Thyroid gland (tissue), 4 donors: ENCODE measurements at regions not wholly inside any gene's neighbourhood (a gene's known extent, or its start where the extent isn't known, plus 50 kb on each side); places are given as distances from the start of the nearest gene placed in this dataset.

Source experiments
- DNase-seq, 2 donors: peaks; one replicate each; pipeline ENCODE4 v3.0.0-alpha.2; 2019
- H3K27ac ChIP-seq, 3 donors: fragments of 200-600 bp; sonication (generic); 1 replicate in 2 of 3; 2 replicates in 1 of 3; pipeline ENCODE4 v1.5.1; 2016 to 2019; ENCODE audit warnings: mild to moderate bottlenecking in 1 of 3, moderate library complexity in 1 of 3
- H3K27me3 ChIP-seq: fragments of 200-600 bp; sonication (generic); one replicate; pipeline ENCODE4 v1.5.1; 2019
- H3K36me3 ChIP-seq, 2 donors: fragments of 200-600 bp; sonication (generic); one replicate each; pipeline ENCODE4 v1.5.1; 2016 to 2019
- H3K4me1 ChIP-seq, 2 donors: fragments of 200-600 bp; sonication (generic); one replicate each; pipeline ENCODE4 v1.5.1; 2017 to 2019
- H3K4me3 ChIP-seq, 3 donors: fragments of 200-600 bp; sonication (generic); replicated peaks in 1 of 3; 1 replicate in 2 of 3; 2 replicates in 1 of 3; pipeline ENCODE4 v1.5.1; 2016; ENCODE audit warnings: mild to moderate bottlenecking in 1 of 3
- H3K9me3 ChIP-seq: fragments of 200-600 bp; sonication (generic); one replicate; pipeline ENCODE4 v1.5.1; 2017
- POLR2A ChIP-seq, 2 donors: fragments of 450-650 bp; IDR thresholded peaks; one replicate each; pipeline ENCODE4 v1.6.1; 2017; ENCODE audit warnings: antibody characterized with exemption in 2 of 2, mild to moderate bottlenecking in 2 of 2, moderate library complexity in 1 of 2
- WGBS, 2 donors: methylation state at CpG; one replicate each; pipeline ENCODE4 v1.1.5; 2017; 5-methylcytosine and 5-hydroxymethylcytosine counted together
- intact Hi-C: fragments of 100-400 bp; cut with DNase I; formaldehyde crosslinking; loops from one replicate; pipeline ENCODE4 v1.15.1; 2023
- TF ChIP-seq, protein P1 (sequence below), 6 experiments: fragments of 200-600 bp in 3 of 6; fragments of 450-650 bp in 3 of 6; sonication (generic) in 3 of 6; IDR thresholded peaks; one replicate each; pipeline ENCODE4 v1.5.1; 2016 to 2019; ENCODE audit warnings: antibody characterized with exemption in 6 of 6, mild to moderate bottlenecking in 2 of 6, inconsistent platforms in 1 of 6, moderate library complexity in 1 of 6

- Histone ChIP-seq H3K9me3 (no peaks in the 10 kb centered on the region), H3K27ac (no peak overlapping the region), H3K4me1 (no peaks in the 10 kb centered on the region), H3K36me3 (no peaks in the 10 kb centered on the region), H3K27me3 (no peaks in the 10 kb centered on the region), H3K4me3 (no peak overlapping the region)
- 71 to 80% methylated on average over 2 of the region's 2 CpGs for WGBS, 2 donors
- no peak for DNase-seq
- intact Hi-C loops = no loop called here
- TF ChIP-seq, protein P1, sequence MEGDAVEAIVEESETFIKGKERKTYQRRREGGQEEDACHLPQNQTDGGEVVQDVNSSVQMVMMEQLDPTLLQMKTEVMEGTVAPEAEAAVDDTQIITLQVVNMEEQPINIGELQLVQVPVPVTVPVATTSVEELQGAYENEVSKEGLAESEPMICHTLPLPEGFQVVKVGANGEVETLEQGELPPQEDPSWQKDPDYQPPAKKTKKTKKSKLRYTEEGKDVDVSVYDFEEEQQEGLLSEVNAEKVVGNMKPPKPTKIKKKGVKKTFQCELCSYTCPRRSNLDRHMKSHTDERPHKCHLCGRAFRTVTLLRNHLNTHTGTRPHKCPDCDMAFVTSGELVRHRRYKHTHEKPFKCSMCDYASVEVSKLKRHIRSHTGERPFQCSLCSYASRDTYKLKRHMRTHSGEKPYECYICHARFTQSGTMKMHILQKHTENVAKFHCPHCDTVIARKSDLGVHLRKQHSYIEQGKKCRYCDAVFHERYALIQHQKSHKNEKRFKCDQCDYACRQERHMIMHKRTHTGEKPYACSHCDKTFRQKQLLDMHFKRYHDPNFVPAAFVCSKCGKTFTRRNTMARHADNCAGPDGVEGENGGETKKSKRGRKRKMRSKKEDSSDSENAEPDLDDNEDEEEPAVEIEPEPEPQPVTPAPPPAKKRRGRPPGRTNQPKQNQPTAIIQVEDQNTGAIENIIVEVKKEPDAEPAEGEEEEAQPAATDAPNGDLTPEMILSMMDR (IDR thresholded peaks at IDR 0.05) = no peak
- TF ChIP-seq POLR2A (IDR thresholded peaks at IDR 0.05) = no peak
Observed at GRCh38 chr1:164949771-164950471, 390.9 kb downstream of the PBX1 start.

- no peak for TF ChIP-seq POLR2A (IDR thresholded peaks at IDR 0.05)
- TF ChIP-seq, protein P1 (IDR thresholded peaks at IDR 0.05) = no peak
- no peak overlapping the region for H3K4me3 ChIP-seq
- H3K27ac ChIP-seq = no peak overlapping the region
- H3K27me3 ChIP-seq = no peaks in the 10 kb centered on the region
- WGBS, 2 donors = 30 to 75% methylated on average over 1 of the region's 1 CpG
- no peak for DNase-seq
- intact Hi-C loops = no loop called here
- H3K36me3 ChIP-seq = no peaks in the 10 kb centered on the region
- no peaks in the 10 kb centered on the region for H3K9me3 ChIP-seq
- H3K4me1 ChIP-seq = no peaks in the 10 kb centered on the region
Observed at GRCh38 chr1:164948101-164948500, 389.1 kb downstream of the PBX1 start.

GRCh38 chr1:164937291-164937690, 378.3 kb downstream of the PBX1 start:
- Histone ChIP-seq H3K27me3 (no peaks in the 10 kb centered on the region), H3K27ac (no peak overlapping the region), H3K4me3 (no peak overlapping the region), H3K9me3 (no peaks in the 10 kb centered on the region), H3K4me1 (no peaks in the 10 kb centered on the region), H3K36me3 (no peaks in the 10 kb centered on the region)
- WGBS, 2 donors = 52 to 55% methylated on average over 2 of the region's 2 CpGs
- no peak for DNase-seq
- TF ChIP-seq, protein P1 (IDR thresholded peaks at IDR 0.05) = no peak
- no peak for TF ChIP-seq POLR2A (IDR thresholded peaks at IDR 0.05)
- intact Hi-C loops = no loop called here

DNA sequence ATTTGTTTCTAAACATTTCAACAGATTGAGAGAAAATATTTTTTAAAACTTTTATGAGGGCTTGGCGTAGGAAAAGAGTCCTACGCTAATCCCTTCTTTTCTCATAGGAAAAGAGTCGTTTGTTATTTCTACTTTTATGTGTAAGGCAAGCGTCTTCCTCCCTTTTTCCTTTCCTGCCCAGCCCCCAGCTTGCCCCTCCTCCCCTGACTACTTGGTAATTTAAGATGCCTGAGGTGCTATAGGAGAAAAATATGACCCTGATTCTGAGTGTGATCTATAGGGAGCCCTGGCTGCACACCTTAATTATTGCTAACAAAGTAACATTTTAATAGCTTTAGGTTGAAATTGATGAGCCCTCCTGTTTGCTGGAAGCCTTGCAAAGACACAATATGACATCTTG, 373.6 kb downstream of the PBX1 start:
- TF ChIP-seq, protein P1 (IDR thresholded peaks at IDR 0.05) = no peak
- no peak for TF ChIP-seq POLR2A (IDR thresholded peaks at IDR 0.05)
- Histone ChIP-seq H3K27me3 (no peaks in the 10 kb centered on the region), H3K4me3 (no peak overlapping the region), H3K9me3 (no peaks in the 10 kb centered on the region), H3K4me1 (no peaks in the 10 kb centered on the region), H3K36me3 (no peaks in the 10 kb centered on the region), H3K27ac (no peak overlapping the region)
- intact Hi-C loops = no loop called here
- 47 to 62% methylated on average over 4 of the region's 4 CpGs for WGBS, 2 donors
- DNase-seq = no peak

- WGBS, 2 donors = 91 to 95% methylated on average over 1 of the region's 1 CpG
- Histone ChIP-seq H3K36me3 (no peaks in the 10 kb centered on the region), H3K27ac (no peak overlapping the region), H3K27me3 (no peaks in the 10 kb centered on the region), H3K4me1 (no peaks in the 10 kb centered on the region), H3K9me3 (no peaks in the 10 kb centered on the region), H3K4me3 (no peak overlapping the region)
- TF ChIP-seq, protein P1 (IDR thresholded peaks at IDR 0.05) = no peak
- intact Hi-C loops = no loop called here
- DNase-seq = no peak
Observed at GRCh38 chr1:164930833-164931232, 371.8 kb downstream of the PBX1 start.
